Heart left ventricle (tissue), 16 donors: ENCODE measurements at regions not wholly inside any gene's neighbourhood (a gene's known extent, or its start where the extent isn't known, plus 50 kb on each side); places are given as distances from the start of the nearest gene placed in this dataset.
"Not testable (repeated sequence)": the region's sequence is repeated elsewhere in the genome, so short reads cannot be mapped to it uniquely, and the experiment has no call there.

Experiments
- ATAC-seq, 4 donors: fragments of 200-7000 bp; cut with Tn5 transposase; one replicate each; pipeline ENCODE4 v1.9.1; 2020 to 2022; ENCODE audit warnings: moderate library complexity in 4 of 4, mild to moderate bottlenecking in 3 of 4, moderate number of reproducible peaks in 1 of 4
- DNase-seq, 5 donors: peaks; one replicate each; pipeline ENCODE4 v3.0.0-alpha.2; 2020
- H3K27ac ChIP-seq, 12 donors: fragments of 200-600 bp; sonication (generic) in 4 of 12; one replicate each; pipeline versions ENCODE4 v1.5.0 to v1.8.0; 2016 to 2022; ENCODE audit warnings: mild to moderate bottlenecking in 2 of 12
- H3K27me3 ChIP-seq, 9 donors: fragments of 200-600 bp; sonication (generic) in 2 of 9; one replicate each; pipeline versions ENCODE4 v1.5.1 to v1.8.0; 2016 to 2022; ENCODE audit warnings: mild to moderate bottlenecking in 3 of 9
- H3K36me3 ChIP-seq, 9 donors: fragments of 200-600 bp; sonication (generic) in 2 of 9; one replicate each; pipeline versions ENCODE4 v1.5.0 to v1.8.0; 2018 to 2022; ENCODE audit warnings: mild to moderate bottlenecking in 2 of 9
- H3K4me1 ChIP-seq, 12 donors: fragments of 200-600 bp; sonication (generic) in 4 of 12; one replicate each; pipeline versions ENCODE4 v1.5.0 to v1.8.0; 2016 to 2022; ENCODE audit warnings: mild to moderate bottlenecking in 3 of 12
- H3K4me3 ChIP-seq, 12 donors: fragments of 200-600 bp; sonication (generic) in 4 of 12; one replicate each; pipeline versions ENCODE4 v1.5.0 to v1.8.0; 2017 to 2022; ENCODE audit warnings: mild to moderate bottlenecking in 9 of 12, moderate library complexity in 4 of 12
- H3K9me3 ChIP-seq, 12 donors: fragments of 200-600 bp; sonication (generic) in 4 of 12; one replicate each; pipeline versions ENCODE4 v1.5.0 to v1.8.0; 2016 to 2022; ENCODE audit warnings: mild to moderate bottlenecking in 1 of 12
- CTCF ChIP-seq, 12 donors: fragments of 200-600 bp; sonication (generic) in 4 of 12; IDR thresholded peaks; one replicate each; pipeline versions ENCODE4 v1.5.0 to v1.8.0; 2018 to 2022; ENCODE audit warnings: antibody characterized with exemption in 12 of 12, mild to moderate bottlenecking in 5 of 12
- POLR2A ChIP-seq, 2 donors: fragments of 450-650 bp; IDR thresholded peaks; one replicate each; pipeline ENCODE4 v1.6.1; 2017; ENCODE audit warnings: antibody characterized with exemption in 2 of 2, mild to moderate bottlenecking in 2 of 2, moderate library complexity in 2 of 2
- WGBS, 4 donors: extraction: QIAGEN DNeasy Blood & Tissue Kit in 2 of 4; methylation state at CpG; one replicate each; pipeline versions ENCODE4 v1.1.5 to v1.1.7; 2013 to 2018; 5-methylcytosine and 5-hydroxymethylcytosine counted together
- intact Hi-C, 10 donors: fragments of 100-400 bp; cut with DNase I; formaldehyde crosslinking; loops; one replicate each; pipeline versions ENCODE4 v1.11.1 to v1.14.2; 2022
- donor health status: ischemic (EF 13 %, LVEDD 7.1; RV severe dilation, severe dysfunction).
- donor health status: healthy with polysubstance abuse.
- donor health status: DM: no; HTN: yes; CAD: no.
- donor health status: DM: no; HTN: no; CAD: no.
- donor health status: ischemic (EF 25% LVEDD 6.9; RV normal size, moderate dysfunction).
- donor health status: ischemic (EF 25% LVEDD 5.7; RV mildly dilated, moderate dysfunction).
- donor health status: healthy.
- donor health status: DM: yes; HTN: yes; CAD: no.
- donor health status: ischemic (EF 35%, LVEDD 5.7; RV mildly dilated, moderate dysfunction).
- donor health status: nonischemic (EF 11% LVEDD 7.7; RV severe dilation, severe dysfunction).
- donor health status: DM: yes; HTN: yes; CAD: no.
- donor health status: PGD.
- donor health status: ischemic (EF 29% LVEDD 5.4; RV normal size, mild dysfunction).
- donor health status: nonischemic (EF 23%, LVEDD 6.1; RV moderate dilation, normal function).

GRCh38 chr4:160423879-160424451, 1321.1 kb downstream of the RAPGEF2 start:
- intact Hi-C loops, result no loop called here
- peaks cover 0 to 4% (median 0%) of the 10 kb centered on the region in 12 donors for H3K9me3 ChIP-seq
- no peaks in the 10 kb centered on the region for H3K4me1 ChIP-seq
- no peak overlapping the region for H3K4me3 ChIP-seq
- 47 to 62% (median 51%) methylated on average over 6 of the region's 6 CpGs for WGBS, 4 donors
- ATAC-seq, result peak in 1 of 4 donors; percentile 43
- H3K27me3 ChIP-seq, result no peaks in the 10 kb centered on the region
- no peak for DNase-seq
- TF ChIP-seq CTCF (IDR thresholded peaks at IDR 0.05), result no peak
- TF ChIP-seq POLR2A (IDR thresholded peaks at IDR 0.05), result no peak
- H3K27ac ChIP-seq, result no peak overlapping the region
- H3K36me3 ChIP-seq, result no peaks in the 10 kb centered on the region

GRCh38 chr4:160426233-160426632, 1323.4 kb downstream of the RAPGEF2 start:
- intact Hi-C loops, result no loop called here
- H3K9me3 ChIP-seq, result peaks cover 0 to 8% (median 0%) of the 10 kb centered on the region in 12 donors
- H3K4me3 ChIP-seq, result no peak overlapping the region
- no peaks in the 10 kb centered on the region for H3K27me3 ChIP-seq
- DNase-seq (no peak), ATAC-seq (no peak)
- H3K27ac ChIP-seq, result no peak overlapping the region
- no peaks in the 10 kb centered on the region for H3K36me3 ChIP-seq
- 85 to 93% (median 89%) methylated on average over 2 of the region's 2 CpGs for WGBS, 4 donors
- TF ChIP-seq CTCF (IDR thresholded peaks at IDR 0.05), result no peak
- no peak for TF ChIP-seq POLR2A (IDR thresholded peaks at IDR 0.05)
- no peaks in the 10 kb centered on the region for H3K4me1 ChIP-seq

GRCh38 chr4:160450876-160451275, 1348.0 kb downstream of the RAPGEF2 start:
- 48 to 56% (median 49%) methylated on average over 3 of the region's 3 CpGs for WGBS, 4 donors
- intact Hi-C loops, result no loop called here
- no peak overlapping the region for H3K4me3 ChIP-seq
- no peak overlapping the region for H3K27ac ChIP-seq
- ATAC-seq (no peak), DNase-seq (no peak)
- no peaks in the 10 kb centered on the region for H3K9me3 ChIP-seq
- H3K4me1 ChIP-seq, result no peaks in the 10 kb centered on the region
- H3K27me3 ChIP-seq, result no peaks in the 10 kb centered on the region
- no peaks in the 10 kb centered on the region for H3K36me3 ChIP-seq
- TF ChIP-seq POLR2A (IDR thresholded peaks at IDR 0.05) (no peak), CTCF (IDR thresholded peaks at IDR 0.05) (no peak)

- H3K36me3 ChIP-seq, H3K27ac ChIP-seq, H3K27me3 ChIP-seq, intact Hi-C loops, H3K4me3 ChIP-seq, ATAC-seq, H3K4me1 ChIP-seq: not testable (repeated sequence)
- WGBS, 4 donors, result 88 to 94% (median 92%) methylated on average over 27 to 39 of the region's 39 CpGs
- DNase-seq, result peak in 1 of 5 donors; percentile 55
- H3K9me3 ChIP-seq, result peaks cover 0 to 17% (median 2%) of the 10 kb centered on the region in 12 donors
Observed at GRCh38 chr4:160481696-160482690, 1379.1 kb downstream of the RAPGEF2 start.
